B cell (primary cell): ENCODE measurements at regions not wholly inside any gene's neighbourhood (a gene's known extent, or its start where the extent isn't known, plus 50 kb on each side); places are given as distances from the start of the nearest gene placed in this dataset.

Experiments used
- CTCF ChIP-seq: fragments of 200-600 bp; IDR thresholded peaks from one replicate; pipeline ENCODE4 v1.8.0; 2022; ENCODE audit warnings: antibody characterized with exemption, mild to moderate bottlenecking
- EZH2 ChIP-seq: IDR thresholded peaks from 2 replicates; pipeline ENCODE4 v1.6.1; 2012; ENCODE audit warnings: borderline replicate concordance, low read depth, mild to moderate bottlenecking, moderate library complexity, low read length; ENCODE audit not compliant: insufficient read depth, poor library complexity, severe bottlenecking

GRCh38 chr4:181933471-181933870 is 309.7 kb upstream of the TENM3 start:
- TF ChIP-seq CTCF: no peak
- TF ChIP-seq EZH2: no peak
